CD14-positive monocyte (primary cell): ENCODE measurements at regions not wholly inside any gene's neighbourhood (a gene's known extent, or its start where the extent isn't known, plus 50 kb on each side); places are given as distances from the start of the nearest gene placed in this dataset.

Experiments used
- DNase-seq, 3 donors: peaks; one replicate each; pipeline ENCODE4 v3.0.0-alpha.2; 2011 to 2022
- H2AFZ ChIP-seq: 2 replicates; pipeline ENCODE4 v1.6.0; 2012; ENCODE audit warnings: mild to moderate bottlenecking, low read depth, low read length, inconsistent platforms; ENCODE audit not compliant: insufficient read depth, poor library complexity, severe bottlenecking
- H3K27ac ChIP-seq, 2 donors: 1 replicate in 1 of 2; 2 replicates in 1 of 2; pipeline ENCODE4 v1.5.1; 2012 to 2013; ENCODE audit warnings: low read length in 2 of 2, control low read depth in 1 of 2, inconsistent platforms in 1 of 2, low read depth in 1 of 2, mild to moderate bottlenecking in 1 of 2
- H3K27me3 ChIP-seq, 2 donors: one replicate each; pipeline versions ENCODE4 v1.6.0 to v1.6.1; 2011 to 2013; ENCODE audit warnings: low read length in 2 of 2; ENCODE audit not compliant: control insufficient read depth in 2 of 2, insufficient read depth in 2 of 2
- H3K36me3 ChIP-seq, 2 donors: replicated peaks in 1 of 2; 1 replicate in 1 of 2; 2 replicates in 1 of 2; pipeline versions ENCODE4 v1.5.1 to v1.6.1; 2012 to 2013; ENCODE audit warnings: low read length in 2 of 2, control low read depth in 1 of 2, inconsistent platforms in 1 of 2, mild to moderate bottlenecking in 1 of 2; ENCODE audit not compliant: insufficient read depth in 2 of 2, control insufficient read depth in 1 of 2
- H3K4me1 ChIP-seq, 2 donors: 1 replicate in 1 of 2; 2 replicates in 1 of 2; pipeline versions ENCODE4 v1.5.1 to v1.6.1; 2012 to 2013; ENCODE audit warnings: low read length in 2 of 2, control low read depth in 1 of 2, inconsistent platforms in 1 of 2, mild to moderate bottlenecking in 1 of 2, moderate library complexity in 1 of 2; ENCODE audit not compliant: insufficient read depth in 2 of 2, control insufficient read depth in 1 of 2
- H3K4me2 ChIP-seq: replicated peaks from 2 replicates; pipeline ENCODE3; 2012; ENCODE audit warnings: low read length, moderate library complexity, mild to moderate bottlenecking; ENCODE audit not compliant: poor library complexity, severe bottlenecking; ENCODE audit errors: extremely low read depth
- H3K4me3 ChIP-seq, 3 experiments: fragments of 200-600 bp in 1 of 3; sonication (generic) in 1 of 3; replicated peaks in 1 of 3; 1 replicate in 2 of 3; 2 replicates in 1 of 3; pipeline ENCODE4 v1.5.1; 2011 to 2013; ENCODE audit warnings: low read length in 3 of 3, mild to moderate bottlenecking in 3 of 3, control low read depth in 2 of 3, low read depth in 2 of 3, inconsistent platforms in 1 of 3, moderate library complexity in 1 of 3
- H3K79me2 ChIP-seq: 2 replicates; pipeline ENCODE4 v1.6.0; 2012; ENCODE audit warnings: mild to moderate bottlenecking, control low read depth, inconsistent platforms, low read length, moderate library complexity; ENCODE audit not compliant: insufficient read depth
- H3K9ac ChIP-seq: 2 replicates; pipeline ENCODE4 v1.6.0; 2017; ENCODE audit warnings: low read length, mild to moderate bottlenecking; ENCODE audit not compliant: insufficient read depth, poor library complexity, severe bottlenecking
- H3K9me3 ChIP-seq, 2 donors: replicated peaks in 1 of 2; 1 replicate in 1 of 2; 2 replicates in 1 of 2; pipeline versions ENCODE4 v1.5.1 to v1.6.1; 2012 to 2013; ENCODE audit warnings: low read length in 2 of 2, control low read depth in 1 of 2; ENCODE audit not compliant: control insufficient read depth in 1 of 2, insufficient read depth in 1 of 2
- H4K20me1 ChIP-seq: 2 replicates; pipeline ENCODE4 v1.6.0; 2012; ENCODE audit warnings: mild to moderate bottlenecking, low read length, control low read depth, moderate library complexity; ENCODE audit not compliant: insufficient read depth
- H3K27ac Mint-ChIP-seq, 7 donors: one replicate each; pipeline ENCODE4 v1.8.0; 2020; ENCODE audit warnings: mild to moderate bottlenecking in 7 of 7, mixed read lengths in 7 of 7, moderate library complexity in 6 of 7, inconsistent platforms in 2 of 7
- H3K27me3 Mint-ChIP-seq, 3 donors: one replicate each; pipeline ENCODE4 v1.8.0; 2021 to 2022; ENCODE audit warnings: low read depth in 3 of 3, mild to moderate bottlenecking in 3 of 3, mixed read lengths in 3 of 3, moderate library complexity in 3 of 3, inconsistent platforms in 1 of 3
- H3K36me3 Mint-ChIP-seq, 2 donors: one replicate each; pipeline ENCODE4 v1.8.0; 2020; ENCODE audit warnings: mixed read lengths in 2 of 2, inconsistent platforms in 1 of 2, mild to moderate bottlenecking in 1 of 2
- H3K4me1 Mint-ChIP-seq: one replicate; pipeline ENCODE4 v1.8.0; 2020; ENCODE audit warnings: mild to moderate bottlenecking, mixed read lengths
- H3K4me3 Mint-ChIP-seq, 2 donors: one replicate each; pipeline ENCODE4 v1.8.0; 2020; ENCODE audit warnings: mild to moderate bottlenecking in 2 of 2, mixed read lengths in 2 of 2, moderate library complexity in 1 of 2
- H3K9me3 Mint-ChIP-seq, 7 donors: one replicate each; pipeline ENCODE4 v1.8.0; 2020 to 2022; ENCODE audit warnings: mixed read lengths in 7 of 7, mild to moderate bottlenecking in 6 of 7, moderate library complexity in 6 of 7, inconsistent platforms in 2 of 7
- CTCF ChIP-seq: fragments of 200-600 bp; IDR thresholded peaks from one replicate; pipeline ENCODE4 v1.8.0; 2022; ENCODE audit warnings: antibody characterized with exemption, mild to moderate bottlenecking
- WGBS: methylation state at CpG from one replicate; pipeline ENCODE4 v1.1.5; 2013; ENCODE audit warnings: missing lambda C conversion rate; ENCODE audit not compliant: insufficient coverage; 5-methylcytosine and 5-hydroxymethylcytosine counted together
- intact Hi-C, 2 donors: fragments of 100-400 bp; cut with micrococcal nuclease; formaldehyde crosslinking; loops; one replicate each; pipeline versions ENCODE4 v1.15.0 to v1.15.1; 2023

DNA sequence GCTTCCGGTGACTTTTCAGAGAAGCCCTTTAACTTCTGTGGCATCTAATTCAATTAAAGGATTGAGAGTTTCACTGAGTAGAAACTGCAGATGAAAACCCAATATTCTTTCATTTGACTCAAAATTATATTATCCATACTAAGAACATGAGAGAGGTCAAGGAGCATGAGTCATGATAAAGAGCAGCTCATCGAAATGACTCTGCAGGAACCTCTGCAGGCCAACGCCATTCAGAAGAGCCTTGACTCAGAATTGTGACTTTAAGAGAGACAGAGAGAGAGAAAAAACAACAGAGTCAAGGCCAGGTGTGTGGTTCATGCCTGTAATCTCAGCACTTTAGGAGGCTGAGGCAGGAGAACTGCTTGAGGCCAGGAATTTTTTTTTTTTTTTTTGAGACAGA, 417.2 kb upstream of the XYLT1 start:
- Histone ChIP-seq H3K27me3 (no peaks in the 10 kb centered on the region), H3K27ac (no peak overlapping the region), H3K36me3 (no peaks in the 10 kb centered on the region), H3K4me3 (no peak overlapping the region), H4K20me1 (no peaks in the 10 kb centered on the region), H3K9ac (no peak overlapping the region), H3K9me3 (no peaks in the 10 kb centered on the region), H2AFZ (no peak overlapping the region), H3K79me2 (no peaks in the 10 kb centered on the region), H3K4me1 (no peaks in the 10 kb centered on the region), H3K4me2 (no peak overlapping the region)
- H3K4me1 Mint-ChIP-seq, result no peaks in the 10 kb centered on the region
- peaks cover 0 to 3% (median 0%) of the 10 kb centered on the region in 3 donors for H3K27me3 Mint-ChIP-seq
- H3K4me3 Mint-ChIP-seq, result no peak overlapping the region
- WGBS, result 91% methylated on average over 2 of the region's 3 CpGs
- no peak for DNase-seq
- no peaks in the 10 kb centered on the region for H3K36me3 Mint-ChIP-seq
- no peak overlapping the region for H3K27ac Mint-ChIP-seq
- intact Hi-C loops, result no loop called here
- TF ChIP-seq CTCF, result no peak
- peaks cover 0 to 21% (median 2%) of the 10 kb centered on the region in 7 donors for H3K9me3 Mint-ChIP-seq

DNA sequence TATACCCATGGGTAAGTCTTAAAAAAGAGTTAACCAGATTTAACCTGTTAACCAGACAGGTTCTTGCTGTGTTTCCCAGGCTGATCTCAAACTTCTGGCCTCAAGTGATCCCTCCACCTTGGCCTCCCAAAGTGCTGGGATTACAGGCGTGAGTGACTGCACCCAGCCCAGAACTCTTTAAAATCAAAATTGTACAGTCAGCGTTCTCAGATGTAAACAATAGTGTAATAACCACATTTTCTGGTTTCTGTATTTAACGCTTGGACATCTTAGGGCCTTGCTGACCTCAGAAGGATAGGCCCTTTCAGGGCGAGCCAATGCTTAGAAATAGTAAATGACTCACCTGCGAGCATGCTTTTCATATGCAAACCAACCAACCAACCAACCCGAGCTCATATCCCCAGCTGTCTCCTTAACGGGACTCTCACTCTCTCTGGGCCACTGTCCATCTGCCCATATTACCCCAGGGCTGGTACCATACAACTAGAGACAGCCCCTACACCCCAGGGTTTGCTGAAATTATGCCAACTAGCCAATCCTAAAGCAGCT, 415.0 kb upstream of the XYLT1 start:
- no peaks in the 10 kb centered on the region for H3K36me3 Mint-ChIP-seq
- no peak overlapping the region for H3K27ac ChIP-seq
- no peak overlapping the region for H3K4me3 Mint-ChIP-seq

More for the DNA sequence above, 415.0 kb upstream of the XYLT1 start:
- no peaks in the 10 kb centered on the region for H3K36me3 ChIP-seq
- no peak overlapping the region for H2AFZ ChIP-seq
- Mint-ChIP-seq H3K27ac (no peak overlapping the region), H3K4me1 (no peaks in the 10 kb centered on the region), H3K27me3 (peaks cover 0 to 5% (median 1%) of the 10 kb centered on the region in 3 donors), H3K9me3 (peaks cover 0 to 16% (median 2%) of the 10 kb centered on the region in 7 donors)
- no peaks in the 10 kb centered on the region for H4K20me1 ChIP-seq
- no peak for TF ChIP-seq CTCF
- no peaks in the 10 kb centered on the region for H3K27me3 ChIP-seq
- no peak overlapping the region for H3K9ac ChIP-seq
- no peaks in the 10 kb centered on the region for H3K79me2 ChIP-seq
- H3K4me3 ChIP-seq, result no peak overlapping the region
- intact Hi-C loops, result no loop called here
- no peak overlapping the region for H3K4me2 ChIP-seq
- no peaks in the 10 kb centered on the region for H3K9me3 ChIP-seq
- WGBS, result 94% methylated on average over 6 of the region's 7 CpGs
- DNase-seq, result no peak
- H3K4me1 ChIP-seq, result no peaks in the 10 kb centered on the region
